GM19023 (cell line): ENCODE measurements at regions not wholly inside any gene's neighbourhood (a gene's known extent, or its start where the extent isn't known, plus 50 kb on each side); places are given as distances from the start of the nearest gene placed in this dataset.

ENCODE experiments used
- ATAC-seq: cut with Tn5 transposase; IDR thresholded peaks from one replicate; pipeline ENCODE4 v1.9.1; 2021; ENCODE audit warnings: mild to moderate bottlenecking, moderate library complexity; ENCODE audit not compliant: unreplicated experiment

- ATAC-seq = peak; percentile 53
Measured at GRCh38 chr9:115209601-115210306, 91.8 kb upstream of the TNC start.

DNA sequence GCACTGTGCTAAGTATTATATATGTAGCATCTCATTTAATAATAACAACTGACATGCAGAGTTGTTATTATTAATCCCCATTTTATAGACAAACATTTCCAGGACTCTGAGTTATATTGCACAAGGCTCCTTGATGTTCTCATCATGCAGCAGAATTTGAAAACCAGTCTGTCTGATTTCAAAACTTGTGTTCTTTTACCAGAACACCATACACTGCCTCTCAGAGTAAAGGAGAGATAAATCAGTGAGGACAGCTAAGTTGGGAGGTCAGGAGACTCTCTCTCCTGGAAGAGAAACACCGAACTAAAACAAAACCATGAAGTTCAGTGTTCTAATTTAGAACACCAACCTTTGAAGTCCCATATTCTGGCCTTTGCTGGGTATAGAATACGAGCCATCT lies 92.7 kb upstream of the TNC start:
- ATAC-seq = no peak

DNA sequence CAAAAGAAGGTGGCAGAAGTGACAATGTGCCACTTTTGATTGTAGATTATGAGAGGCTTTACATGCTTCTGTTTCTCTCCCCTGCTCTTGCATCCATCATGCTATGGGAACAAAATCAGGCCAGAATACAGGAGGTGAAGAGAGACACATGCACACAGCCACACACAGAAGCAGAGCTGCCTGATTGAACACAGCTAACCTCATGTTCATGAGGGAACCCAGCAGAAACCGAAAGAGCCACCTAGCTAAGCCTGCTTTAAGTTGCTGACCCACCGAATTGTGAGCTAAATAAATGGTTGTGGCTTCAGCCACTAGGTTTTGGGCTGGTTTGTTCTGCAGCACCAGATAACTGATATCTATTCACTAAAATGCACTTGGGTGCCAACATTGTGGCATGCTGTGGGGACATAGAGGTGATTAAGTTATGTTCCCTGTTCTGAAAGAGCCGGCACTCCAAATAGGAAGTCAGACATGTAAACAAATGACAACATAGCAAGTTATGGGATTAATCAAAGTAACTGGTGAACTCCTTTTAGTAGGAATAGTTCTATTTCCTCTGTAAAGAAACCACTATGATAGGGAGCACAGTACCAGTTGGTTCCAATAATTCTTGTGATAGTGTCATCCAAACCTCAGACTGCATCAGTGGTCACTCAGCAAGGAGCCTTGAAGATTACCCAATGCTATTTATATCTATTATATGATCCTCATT lies 93.6 kb upstream of the TNC start:
- peak; percentile 57 for ATAC-seq

DNA sequence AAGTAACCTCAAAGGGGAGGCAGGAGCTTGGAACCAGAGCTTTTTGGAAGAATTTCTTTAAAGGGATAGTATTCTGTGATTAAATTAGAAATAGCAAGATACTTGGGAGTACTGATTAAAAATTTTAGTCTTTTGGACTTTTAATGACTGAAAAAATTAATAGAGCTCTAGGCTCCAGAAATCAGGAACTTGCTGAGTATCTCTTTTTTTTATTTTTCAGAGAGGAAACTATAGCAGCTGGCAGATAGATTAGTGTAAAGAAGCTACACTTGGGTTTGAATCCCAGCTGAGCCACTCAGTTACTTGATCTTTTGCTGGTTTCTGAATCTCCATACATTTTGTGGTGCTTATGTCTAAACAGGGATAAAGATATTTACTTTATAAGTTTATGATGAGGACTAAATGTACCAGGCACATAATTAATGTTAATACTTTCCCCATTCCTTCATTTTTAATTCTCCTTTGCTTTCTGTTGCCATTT lies 94.2 kb upstream of the TNC start:
- no peak for ATAC-seq

- ATAC-seq = no peak
Measured at GRCh38 chr9:115212832-115213231, 94.9 kb upstream of the TNC start.

DNA sequence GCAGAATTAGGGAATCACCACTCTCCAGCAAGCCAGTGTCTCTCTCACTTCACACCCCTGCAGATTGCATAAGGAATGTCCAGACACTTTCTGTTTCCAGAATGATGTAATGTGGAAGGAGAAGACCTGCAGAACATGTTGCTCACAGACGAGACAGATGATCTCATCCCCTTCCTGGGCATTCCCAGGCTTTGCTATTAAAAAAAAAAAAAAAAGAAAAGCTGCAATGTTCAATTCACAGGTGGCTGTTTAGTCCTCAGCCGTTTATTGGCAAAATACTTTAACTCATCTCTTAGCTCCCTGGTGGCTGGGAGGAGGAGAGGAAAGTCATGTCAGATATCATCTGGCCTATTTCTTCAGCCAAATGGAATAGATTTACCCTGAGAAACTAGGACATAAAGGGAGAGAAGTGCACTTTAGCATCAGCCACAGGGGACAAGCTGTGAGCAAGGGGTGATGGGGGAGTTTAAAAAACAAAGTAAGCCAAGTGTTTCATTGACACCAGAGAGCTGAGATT lies 95.9 kb upstream of the TNC start:
- ATAC-seq = no peak

GRCh38 chr9:115216873-115217272 lies 98.9 kb upstream of the TNC start:
- ATAC-seq = no peak

DNA sequence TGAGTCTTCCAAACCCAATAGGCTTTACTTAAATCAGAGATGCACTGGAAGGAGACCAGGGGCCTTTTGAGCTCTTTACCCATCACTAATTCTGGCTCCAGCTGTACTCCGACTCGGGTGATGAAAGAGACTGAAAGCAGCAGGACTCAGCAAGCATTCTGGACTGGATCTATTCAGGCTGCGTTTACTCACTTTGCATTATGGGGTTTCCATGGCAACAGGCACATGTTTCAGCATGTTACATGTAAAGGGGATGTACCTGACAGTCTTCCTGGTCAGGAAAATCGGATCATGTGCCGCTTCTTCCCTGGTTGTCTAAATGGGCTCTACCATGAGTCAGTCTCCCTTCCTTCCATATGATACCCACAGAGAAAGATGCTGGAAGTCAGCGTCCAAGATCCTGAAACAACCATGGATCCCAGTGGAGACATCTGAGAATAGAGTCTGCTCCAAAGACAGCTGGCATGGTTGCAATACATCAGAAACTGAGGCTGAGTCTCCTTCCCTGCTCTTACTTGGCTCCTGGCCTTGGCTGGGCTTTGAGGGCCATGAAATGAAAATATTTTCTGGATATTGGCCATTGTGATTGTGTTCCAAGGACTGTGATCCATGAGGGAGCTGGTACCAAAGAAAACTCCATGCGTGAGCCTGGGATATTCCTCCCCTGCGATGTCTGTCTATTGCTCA lies 102.5 kb upstream of the TNC start:
- ATAC-seq = no peak

DNA sequence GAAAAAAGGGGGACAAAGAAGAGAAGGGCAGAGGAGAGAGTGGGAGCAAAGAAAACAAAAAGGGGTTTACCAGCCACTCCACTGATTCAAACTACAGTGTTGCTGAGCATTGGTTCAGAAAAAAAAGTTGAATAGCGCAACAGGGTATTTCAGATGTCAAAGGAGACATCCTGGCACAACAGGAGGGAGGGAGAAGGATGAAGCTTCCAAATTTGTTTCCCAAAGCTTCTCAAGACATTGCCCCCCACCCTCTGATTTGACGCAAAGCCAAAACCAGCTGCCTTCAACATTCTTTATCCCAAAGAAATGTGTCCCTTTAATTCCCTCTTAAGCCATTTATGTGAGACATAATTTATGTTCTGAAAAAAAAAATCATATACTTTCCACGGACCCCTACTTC lies 105.5 kb upstream of the TNC start:
- no peak for ATAC-seq

- no peak for ATAC-seq
Measured at GRCh38 chr9:115225459-115226116, 107.6 kb upstream of the TNC start.

GRCh38 chr9:115226152-115226551 lies 108.2 kb upstream of the TNC start:
- no peak for ATAC-seq

DNA sequence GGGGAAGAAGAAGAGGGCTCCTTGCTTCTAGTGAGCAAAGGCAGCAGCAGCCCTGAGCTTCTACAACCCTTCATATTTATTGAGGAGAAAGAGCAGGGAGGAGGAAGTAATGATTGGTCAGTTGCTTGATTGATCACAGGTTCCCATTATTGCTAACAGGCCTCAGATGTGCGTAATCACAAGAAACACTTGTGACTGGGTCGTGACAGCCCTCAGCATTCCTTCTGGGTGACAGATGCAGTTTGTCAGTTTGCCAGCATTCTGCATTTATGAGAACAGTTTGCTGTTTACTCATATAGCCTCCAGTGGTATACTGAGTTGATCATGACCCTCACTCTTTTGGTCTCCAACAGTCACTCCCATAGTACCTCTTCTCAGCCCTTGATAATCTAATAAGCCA lies 111.5 kb upstream of the TNC start:
- no peak for ATAC-seq

GRCh38 chr9:115230924-115231515 lies 113.1 kb upstream of the TNC start:
- ATAC-seq = no peak

DNA sequence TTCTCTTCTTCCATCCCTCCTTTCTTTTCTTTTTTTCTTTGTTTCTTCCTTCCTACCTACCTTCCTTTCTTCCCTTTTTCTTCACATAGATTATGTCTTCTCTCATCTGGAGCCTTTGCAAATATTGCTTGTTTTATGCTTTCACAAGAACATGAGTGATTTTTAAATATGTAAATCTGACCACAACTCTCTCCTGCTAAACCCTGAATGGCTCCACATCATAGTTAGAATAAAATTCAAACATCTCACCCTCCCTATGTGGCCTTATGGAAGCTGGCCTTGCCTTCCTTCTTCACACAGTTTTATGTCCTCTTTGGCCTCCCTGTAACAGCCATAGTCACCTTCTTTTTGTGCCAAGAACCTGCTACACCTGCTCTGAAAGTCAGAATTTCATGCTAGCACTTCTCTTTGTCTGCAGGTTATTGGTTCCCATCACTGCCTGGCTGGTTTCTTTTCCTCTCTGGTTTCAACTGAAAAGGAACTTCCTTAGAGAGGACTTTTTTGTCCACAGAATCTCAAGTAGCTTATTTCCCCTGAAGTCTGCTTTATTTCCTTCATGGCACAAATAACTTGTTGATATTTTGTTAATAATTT lies 114.3 kb upstream of the TNC start:
- no peak for ATAC-seq

DNA sequence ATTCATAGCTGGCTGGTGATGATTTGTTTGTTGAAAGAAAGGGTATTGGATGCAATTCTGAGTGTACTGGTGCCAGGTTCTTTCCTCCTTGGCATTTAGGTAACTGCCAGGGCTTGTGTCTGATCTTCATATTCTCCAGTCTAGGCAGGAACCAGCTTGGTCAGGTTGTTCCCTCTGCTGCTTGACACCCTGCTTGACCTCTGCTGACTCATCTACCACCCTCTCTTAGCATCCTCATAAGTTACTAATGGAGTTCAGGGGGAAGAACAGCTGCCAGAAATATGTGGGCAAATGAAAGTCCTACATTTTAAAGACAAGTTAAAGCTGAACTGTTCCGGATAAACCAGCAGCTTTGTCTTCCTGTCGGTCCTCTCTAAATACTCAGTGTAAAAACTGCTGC lies 116.1 kb upstream of the TNC start:
- peak; percentile 62 for ATAC-seq

DNA sequence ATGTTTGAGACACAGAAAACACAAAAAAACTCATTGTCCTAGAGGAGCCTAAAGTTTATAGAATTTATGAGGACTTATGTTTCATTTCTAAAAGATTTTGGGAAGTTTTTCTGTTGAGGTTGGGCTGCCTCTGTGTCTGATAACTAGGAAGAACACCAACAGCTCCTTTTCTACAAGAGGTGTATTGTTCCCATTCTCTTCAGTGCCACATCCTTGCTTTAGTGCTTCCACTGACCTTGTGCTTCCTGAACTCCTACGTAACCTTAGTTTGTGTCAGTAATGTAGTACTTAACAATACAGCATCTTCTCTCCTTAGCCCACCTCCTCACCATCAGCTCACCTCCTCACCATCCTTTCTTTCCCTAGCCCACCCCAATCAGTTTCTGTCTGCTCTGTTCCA lies 117.3 kb upstream of the TNC start:
- ATAC-seq = no peak

- no peak for ATAC-seq
Measured at GRCh38 chr9:115237385-115237998, 119.5 kb upstream of the TNC start.

DNA sequence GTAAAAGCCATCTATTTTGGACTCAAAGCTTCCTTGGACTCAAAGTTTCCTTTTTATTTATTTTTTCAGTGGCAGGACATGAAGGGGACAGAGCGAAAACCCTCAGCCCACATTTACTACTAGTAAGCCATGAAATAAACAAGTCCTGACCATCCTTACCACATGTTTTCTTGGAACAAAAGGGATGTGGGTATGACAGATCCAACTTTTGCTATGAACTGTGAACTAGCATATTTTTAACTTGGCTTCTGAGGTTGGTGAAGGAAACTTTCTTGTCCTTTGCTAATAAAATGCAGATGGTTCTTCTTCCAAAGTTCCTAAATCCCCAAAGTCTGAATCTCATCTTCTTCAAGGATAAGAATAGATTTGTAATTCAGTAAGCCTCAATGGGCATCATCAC lies 122.7 kb upstream of the TNC start:
- ATAC-seq = no peak

DNA sequence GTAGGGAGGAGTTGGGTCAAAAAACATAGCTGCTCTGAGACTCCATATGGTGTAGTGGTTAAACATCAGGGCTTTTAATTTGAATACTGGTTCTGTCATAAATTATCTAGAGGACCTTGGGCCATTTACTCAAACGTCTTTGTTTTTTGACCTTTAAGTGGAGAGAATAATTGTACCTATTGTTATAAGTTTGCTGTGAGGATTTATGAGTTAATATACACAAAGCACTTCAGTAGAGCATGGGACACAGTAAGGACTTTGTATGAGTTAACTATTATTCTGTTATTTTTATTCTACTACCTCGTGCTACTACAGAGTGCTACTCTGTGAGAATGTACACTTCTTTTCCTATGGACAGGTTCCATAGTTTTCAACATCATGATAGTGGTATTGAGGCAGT lies 123.7 kb upstream of the TNC start:
- no peak for ATAC-seq

DNA sequence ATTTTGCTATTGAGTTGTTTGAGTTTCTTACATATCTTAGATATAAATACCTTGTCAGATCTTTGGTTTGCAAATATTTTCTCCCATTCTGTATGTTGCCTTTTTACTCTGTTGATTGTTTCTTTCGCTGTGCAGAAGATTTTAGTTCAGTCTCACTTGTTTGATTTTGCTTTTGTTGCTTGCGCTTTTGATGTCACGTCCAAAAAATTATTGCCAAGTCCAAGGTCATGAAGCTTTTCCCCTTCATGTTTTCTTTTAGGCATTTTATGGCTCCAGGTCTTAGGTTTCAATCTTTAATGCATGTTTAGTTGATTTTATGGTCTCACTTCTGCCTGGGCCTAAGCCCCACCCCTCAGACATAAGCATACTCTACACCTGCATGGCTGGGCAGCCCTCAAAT lies 131.5 kb upstream of the TNC start:
- no peak for ATAC-seq
